ENCODE measurements at regions not wholly inside any gene's neighbourhood (a gene's known extent, or its start where the extent isn't known, plus 50 kb on each side); places are given as distances from the start of the nearest gene placed in this dataset.

DNA sequence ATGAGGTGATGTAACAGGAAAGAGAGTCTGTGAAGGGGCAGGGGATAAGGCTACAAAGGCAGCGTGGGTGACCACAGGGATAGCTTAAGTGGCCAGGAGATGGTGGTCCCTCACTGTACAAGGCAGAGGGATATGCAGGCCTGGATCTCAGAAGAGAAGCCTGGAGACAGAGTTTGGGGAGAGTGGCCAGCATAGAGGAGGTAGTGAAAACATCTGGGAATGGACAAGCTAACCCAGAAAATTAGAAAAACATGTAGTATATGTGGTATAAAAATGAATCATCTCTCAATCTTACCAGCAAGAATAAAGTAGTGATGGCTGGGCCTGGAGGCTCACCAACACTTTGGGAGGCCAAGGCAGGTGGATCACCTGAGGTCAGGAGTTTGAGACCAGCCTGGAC lies 349.2 kb upstream of the KLF4 start:
- no peaks in the 10 kb centered on the region for H3K27me3 ChIP-seq (replicated peaks in 1 of 4; ENCODE audit: control extremely low read depth in 1 of 4, control insufficient read depth in 3 of 4, insufficient read depth in 4 of 4, low read length in 3 of 4)
- Mint-ChIP-seq H3K9me3 (ENCODE audit: insufficient read depth) (peaks cover 3% of the 10 kb centered on the region), H3K4me1 (no peaks in the 10 kb centered on the region), H3K4me3 (no peak overlapping the region), H3K27me3 (peaks cover 17% of the 10 kb centered on the region), H3K27ac (no peak overlapping the region)
- H3K79me2 ChIP-seq (ENCODE audit: control insufficient read depth, insufficient read depth, low read length), result no peaks in the 10 kb centered on the region
- no peaks in the 10 kb centered on the region for H3K4me1 ChIP-seq (ENCODE audit: control insufficient read depth in 2 of 2, insufficient read depth in 2 of 2, low read length in 2 of 2)
- no peak for ATAC-seq (ENCODE audit: low read depth)
- WGBS (ENCODE audit: insufficient coverage), result 86% methylated on average over 1 of the region's 1 CpG
- H4K20me1 ChIP-seq (ENCODE audit: control insufficient read depth, insufficient read depth, low read length, poor library complexity, severe bottlenecking), result no peaks in the 10 kb centered on the region
- H3K4me3 ChIP-seq (ENCODE audit: control extremely low read depth in 1 of 5, extremely low read depth in 1 of 5, insufficient read depth in 1 of 5, low read depth in 2 of 5, low read length in 4 of 5), result no peak overlapping the region
- H3K9me3 ChIP-seq (ENCODE audit: control extremely low read depth in 1 of 3, control insufficient read depth in 2 of 3, insufficient read depth in 1 of 3, low read length in 2 of 3), result no peaks in the 10 kb centered on the region
- TF ChIP-seq, protein P1, sequence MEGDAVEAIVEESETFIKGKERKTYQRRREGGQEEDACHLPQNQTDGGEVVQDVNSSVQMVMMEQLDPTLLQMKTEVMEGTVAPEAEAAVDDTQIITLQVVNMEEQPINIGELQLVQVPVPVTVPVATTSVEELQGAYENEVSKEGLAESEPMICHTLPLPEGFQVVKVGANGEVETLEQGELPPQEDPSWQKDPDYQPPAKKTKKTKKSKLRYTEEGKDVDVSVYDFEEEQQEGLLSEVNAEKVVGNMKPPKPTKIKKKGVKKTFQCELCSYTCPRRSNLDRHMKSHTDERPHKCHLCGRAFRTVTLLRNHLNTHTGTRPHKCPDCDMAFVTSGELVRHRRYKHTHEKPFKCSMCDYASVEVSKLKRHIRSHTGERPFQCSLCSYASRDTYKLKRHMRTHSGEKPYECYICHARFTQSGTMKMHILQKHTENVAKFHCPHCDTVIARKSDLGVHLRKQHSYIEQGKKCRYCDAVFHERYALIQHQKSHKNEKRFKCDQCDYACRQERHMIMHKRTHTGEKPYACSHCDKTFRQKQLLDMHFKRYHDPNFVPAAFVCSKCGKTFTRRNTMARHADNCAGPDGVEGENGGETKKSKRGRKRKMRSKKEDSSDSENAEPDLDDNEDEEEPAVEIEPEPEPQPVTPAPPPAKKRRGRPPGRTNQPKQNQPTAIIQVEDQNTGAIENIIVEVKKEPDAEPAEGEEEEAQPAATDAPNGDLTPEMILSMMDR (IDR thresholded peaks at IDR 0.05), result no peak
- TF ChIP-seq EZH2 (IDR thresholded peaks at IDR 0.05; ENCODE audit: borderline replicate concordance, insufficient read depth, low read depth, low read length, poor library complexity, severe bottlenecking), result no peak
- intact Hi-C loops (cut with micrococcal nuclease), result no loop called here
- H3K9ac ChIP-seq (ENCODE audit: low read length), result no peak overlapping the region
- ChIA-PET POLR2A (no interaction called here), CTCF (no interaction called here)
- no peaks in the 10 kb centered on the region for H3K36me3 ChIP-seq (replicated peaks in 1 of 2; ENCODE audit: control extremely low read depth in 1 of 2, control insufficient read depth in 1 of 2, extremely low read depth in 1 of 2, insufficient read depth in 2 of 2, low read length in 1 of 2)
- H3K4me2 ChIP-seq (replicated peaks; ENCODE audit: low read depth, low read length, poor library complexity, severe bottlenecking), result no peak overlapping the region
- H3K27ac ChIP-seq (ENCODE audit: low read length in 2 of 2), result no peak overlapping the region
- DNase-seq, result no peak
- H2AFZ ChIP-seq (ENCODE audit: insufficient read depth, low read depth, low read length, poor library complexity, severe bottlenecking), result no peak overlapping the region

- H2AFZ ChIP-seq (ENCODE audit: insufficient read depth, low read depth, low read length, poor library complexity, severe bottlenecking), result no peak overlapping the region
- H3K27ac Mint-ChIP-seq, result no peak overlapping the region
- intact Hi-C loops (cut with micrococcal nuclease), result no loop called here
- no peaks in the 10 kb centered on the region for H4K20me1 ChIP-seq (ENCODE audit: control insufficient read depth, insufficient read depth, low read length, poor library complexity, severe bottlenecking)
- no peaks in the 10 kb centered on the region for H3K79me2 ChIP-seq (ENCODE audit: control insufficient read depth, insufficient read depth, low read length)
- H3K9me3 Mint-ChIP-seq (ENCODE audit: insufficient read depth), result peaks cover 3% of the 10 kb centered on the region
- no peaks in the 10 kb centered on the region for H3K4me1 Mint-ChIP-seq
- TF ChIP-seq, protein P1 (IDR thresholded peaks at IDR 0.05), result no peak
- no peak for TF ChIP-seq EZH2 (IDR thresholded peaks at IDR 0.05; ENCODE audit: borderline replicate concordance, insufficient read depth, low read depth, low read length, poor library complexity, severe bottlenecking)
- POLR2A ChIA-PET, result no interaction called here
- no peak overlapping the region for H3K27ac ChIP-seq (ENCODE audit: low read length in 2 of 2)
- CTCF ChIA-PET, result no interaction called here
- H3K4me1 ChIP-seq (ENCODE audit: control insufficient read depth in 2 of 2, insufficient read depth in 2 of 2, low read length in 2 of 2), result no peaks in the 10 kb centered on the region
- no CpG with 5 or more reads among the region's 2 CpGs for WGBS (ENCODE audit: insufficient coverage)
- no peaks in the 10 kb centered on the region for H3K9me3 ChIP-seq (ENCODE audit: control extremely low read depth in 1 of 3, control insufficient read depth in 2 of 3, insufficient read depth in 1 of 3, low read length in 2 of 3)
- ATAC-seq (ENCODE audit: low read depth) (no peak), DNase-seq (no peak)
- H3K27me3 ChIP-seq (replicated peaks in 1 of 4; ENCODE audit: control extremely low read depth in 1 of 4, control insufficient read depth in 3 of 4, insufficient read depth in 4 of 4, low read length in 3 of 4), result no peaks in the 10 kb centered on the region
- no peak overlapping the region for H3K4me3 Mint-ChIP-seq
- H3K27me3 Mint-ChIP-seq, result peaks cover 20% of the 10 kb centered on the region
- H3K9ac ChIP-seq (ENCODE audit: low read length), result no peak overlapping the region
- no peak overlapping the region for H3K4me3 ChIP-seq (ENCODE audit: control extremely low read depth in 1 of 5, extremely low read depth in 1 of 5, insufficient read depth in 1 of 5, low read depth in 2 of 5, low read length in 4 of 5)
- no peaks in the 10 kb centered on the region for H3K36me3 ChIP-seq (replicated peaks in 1 of 2; ENCODE audit: control extremely low read depth in 1 of 2, control insufficient read depth in 1 of 2, extremely low read depth in 1 of 2, insufficient read depth in 2 of 2, low read length in 1 of 2)
- no peak overlapping the region for H3K4me2 ChIP-seq (replicated peaks; ENCODE audit: low read depth, low read length, poor library complexity, severe bottlenecking)
Observed at GRCh38 chr9:107836300-107836699, 346.7 kb upstream of the KLF4 start.

Data from B cell (primary cell).